ENCODE measurements at regions not wholly inside any gene's neighbourhood (a gene's known extent, or its start where the extent isn't known, plus 50 kb on each side); places are given as distances from the start of the nearest gene placed in this dataset.
"Not testable (repeated sequence)": the region's sequence is repeated elsewhere in the genome, so short reads cannot be mapped to it uniquely, and the experiment has no call there.

- DNase-seq: no peak
Observed at GRCh38 chr5:114060866-114061265, 301.0 kb upstream of the KCNN2 start.

GRCh38 chr5:114062932-114063867 is 298.7 kb upstream of the KCNN2 start:
- no peak for DNase-seq

- DNase-seq: no peak
Observed at GRCh38 chr5:114065912-114066311, 296.0 kb upstream of the KCNN2 start.

- DNase-seq: no peak
Observed at GRCh38 chr5:114070093-114070722, 291.7 kb upstream of the KCNN2 start.

- no peak for DNase-seq
Observed at GRCh38 chr5:114089259-114089658, 272.6 kb upstream of the KCNN2 start.

GRCh38 chr5:114097570-114097969 is 264.3 kb upstream of the KCNN2 start:
- no peak for DNase-seq

- DNase-seq: no peak
Observed at GRCh38 chr5:114099161-114099560, 262.7 kb upstream of the KCNN2 start.

GRCh38 chr5:114101153-114101552 is 260.7 kb upstream of the KCNN2 start:
- DNase-seq: no peak

- DNase-seq: no peak
Observed at GRCh38 chr5:114113604-114114003, 248.3 kb upstream of the KCNN2 start.

GRCh38 chr5:114116981-114117380 is 244.9 kb upstream of the KCNN2 start:
- DNase-seq: no peak

GRCh38 chr5:114118511-114118910 is 243.4 kb upstream of the KCNN2 start:
- no peak for DNase-seq

- no peak for DNase-seq
Observed at GRCh38 chr5:114120166-114120565, 241.7 kb upstream of the KCNN2 start.

GRCh38 chr5:114122852-114123251 is 239.0 kb upstream of the KCNN2 start:
- DNase-seq: no peak

GRCh38 chr5:114123654-114124053 is 238.2 kb upstream of the KCNN2 start:
- no peak for DNase-seq

GRCh38 chr5:114146398-114146797 is 215.5 kb upstream of the KCNN2 start:
- DNase-seq: no peak

GRCh38 chr5:114148253-114148652 is 213.6 kb upstream of the KCNN2 start:
- DNase-seq: no peak

- DNase-seq: not testable (repeated sequence)
Observed at GRCh38 chr5:114148728-114149127, 213.1 kb upstream of the KCNN2 start.

GRCh38 chr5:114152656-114153360 is 209.1 kb upstream of the KCNN2 start:
- no peak for DNase-seq

- no peak for DNase-seq
Observed at GRCh38 chr5:114153392-114153791, 208.5 kb upstream of the KCNN2 start.

- no peak for DNase-seq
Observed at GRCh38 chr5:114153833-114154232, 208.0 kb upstream of the KCNN2 start.

GRCh38 chr5:114166081-114166480 is 195.8 kb upstream of the KCNN2 start:
- no peak for DNase-seq

GRCh38 chr5:114174131-114174530 is 187.7 kb upstream of the KCNN2 start:
- DNase-seq: no peak

- no peak for DNase-seq
Observed at GRCh38 chr5:114174837-114175236, 187.0 kb upstream of the KCNN2 start.

- no peak for DNase-seq
Observed at GRCh38 chr5:114176356-114176755, 185.5 kb upstream of the KCNN2 start.

Measured in DMS 273 treated with DMSO at 0.1 percent for 48 hours (cell line).